ENCODE measurements at regions not wholly inside any gene's neighbourhood (a gene's known extent, or its start where the extent isn't known, plus 50 kb on each side); places are given as distances from the start of the nearest gene placed in this dataset.

DNA sequence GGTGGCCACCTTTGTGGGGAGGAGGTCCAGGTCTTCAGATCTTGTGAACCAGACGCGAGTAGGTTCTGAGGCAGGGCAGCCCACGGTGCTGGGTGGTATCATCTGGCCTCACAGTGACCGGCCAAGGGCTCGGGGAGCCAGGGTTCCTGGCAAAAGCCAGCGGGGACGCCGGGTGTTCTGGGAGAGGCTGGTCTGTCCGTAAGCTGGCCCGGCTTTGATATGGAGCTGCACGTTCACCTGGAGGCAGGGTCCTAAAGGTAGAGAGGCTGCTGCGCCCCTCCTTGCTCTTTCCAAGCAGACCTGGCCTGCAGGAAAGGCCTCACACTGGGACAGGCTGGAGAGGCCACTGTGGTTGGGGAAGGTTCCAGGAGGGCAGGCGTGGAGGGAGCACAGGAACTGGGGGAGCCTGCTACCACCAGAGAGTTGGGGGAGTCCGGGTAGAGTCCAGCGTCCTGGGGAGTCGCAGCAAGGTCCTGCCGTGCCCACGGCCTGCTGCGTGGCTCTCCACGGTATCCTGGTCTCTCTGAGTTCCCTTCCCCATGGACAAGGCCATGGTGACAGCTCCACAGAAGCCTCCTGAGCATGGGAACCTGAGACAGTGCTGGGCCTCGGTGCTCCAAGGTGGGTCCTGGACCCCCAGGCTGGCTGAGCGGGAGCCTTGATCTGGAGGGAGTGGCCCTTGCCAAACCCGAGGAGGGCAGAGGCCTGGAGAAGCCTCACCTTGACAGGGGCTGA, 452.4 kb upstream of the B3GAT1 start:
- TF ChIP-seq, protein P1, sequence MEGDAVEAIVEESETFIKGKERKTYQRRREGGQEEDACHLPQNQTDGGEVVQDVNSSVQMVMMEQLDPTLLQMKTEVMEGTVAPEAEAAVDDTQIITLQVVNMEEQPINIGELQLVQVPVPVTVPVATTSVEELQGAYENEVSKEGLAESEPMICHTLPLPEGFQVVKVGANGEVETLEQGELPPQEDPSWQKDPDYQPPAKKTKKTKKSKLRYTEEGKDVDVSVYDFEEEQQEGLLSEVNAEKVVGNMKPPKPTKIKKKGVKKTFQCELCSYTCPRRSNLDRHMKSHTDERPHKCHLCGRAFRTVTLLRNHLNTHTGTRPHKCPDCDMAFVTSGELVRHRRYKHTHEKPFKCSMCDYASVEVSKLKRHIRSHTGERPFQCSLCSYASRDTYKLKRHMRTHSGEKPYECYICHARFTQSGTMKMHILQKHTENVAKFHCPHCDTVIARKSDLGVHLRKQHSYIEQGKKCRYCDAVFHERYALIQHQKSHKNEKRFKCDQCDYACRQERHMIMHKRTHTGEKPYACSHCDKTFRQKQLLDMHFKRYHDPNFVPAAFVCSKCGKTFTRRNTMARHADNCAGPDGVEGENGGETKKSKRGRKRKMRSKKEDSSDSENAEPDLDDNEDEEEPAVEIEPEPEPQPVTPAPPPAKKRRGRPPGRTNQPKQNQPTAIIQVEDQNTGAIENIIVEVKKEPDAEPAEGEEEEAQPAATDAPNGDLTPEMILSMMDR (IDR thresholded peaks at IDR 0.05 in 2 of 3, conservative IDR thresholded peaks at IDR 0.05 in 1 of 3; ENCODE audit: borderline replicate concordance in 1 of 3, insufficient read depth in 1 of 3, low read depth in 2 of 3, low read length in 2 of 3): no peak
- TF ChIP-seq, protein P2, sequence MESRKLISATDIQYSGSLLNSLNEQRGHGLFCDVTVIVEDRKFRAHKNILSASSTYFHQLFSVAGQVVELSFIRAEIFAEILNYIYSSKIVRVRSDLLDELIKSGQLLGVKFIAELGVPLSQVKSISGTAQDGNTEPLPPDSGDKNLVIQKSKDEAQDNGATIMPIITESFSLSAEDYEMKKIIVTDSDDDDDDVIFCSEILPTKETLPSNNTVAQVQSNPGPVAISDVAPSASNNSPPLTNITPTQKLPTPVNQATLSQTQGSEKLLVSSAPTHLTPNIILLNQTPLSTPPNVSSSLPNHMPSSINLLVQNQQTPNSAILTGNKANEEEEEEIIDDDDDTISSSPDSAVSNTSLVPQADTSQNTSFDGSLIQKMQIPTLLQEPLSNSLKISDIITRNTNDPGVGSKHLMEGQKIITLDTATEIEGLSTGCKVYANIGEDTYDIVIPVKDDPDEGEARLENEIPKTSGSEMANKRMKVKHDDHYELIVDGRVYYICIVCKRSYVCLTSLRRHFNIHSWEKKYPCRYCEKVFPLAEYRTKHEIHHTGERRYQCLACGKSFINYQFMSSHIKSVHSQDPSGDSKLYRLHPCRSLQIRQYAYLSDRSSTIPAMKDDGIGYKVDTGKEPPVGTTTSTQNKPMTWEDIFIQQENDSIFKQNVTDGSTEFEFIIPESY (IDR thresholded peaks at IDR 0.05; ENCODE audit: extremely low read depth, insufficient replicate concordance, low read length): no peak
- TF ChIP-seq SRF (IDR thresholded peaks at IDR 0.05; ENCODE audit: low read depth) (no peak), EGR1 (IDR thresholded peaks at IDR 0.05; ENCODE audit: low read depth) (no peak), SP1 (IDR thresholded peaks at IDR 0.05; ENCODE audit: low read depth) (no peak)
- TF ChIP-seq, protein P3, sequence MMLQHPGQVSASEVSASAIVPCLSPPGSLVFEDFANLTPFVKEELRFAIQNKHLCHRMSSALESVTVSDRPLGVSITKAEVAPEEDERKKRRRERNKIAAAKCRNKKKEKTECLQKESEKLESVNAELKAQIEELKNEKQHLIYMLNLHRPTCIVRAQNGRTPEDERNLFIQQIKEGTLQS (IDR thresholded peaks at IDR 0.05): no peak
- TF ChIP-seq, protein P4, sequence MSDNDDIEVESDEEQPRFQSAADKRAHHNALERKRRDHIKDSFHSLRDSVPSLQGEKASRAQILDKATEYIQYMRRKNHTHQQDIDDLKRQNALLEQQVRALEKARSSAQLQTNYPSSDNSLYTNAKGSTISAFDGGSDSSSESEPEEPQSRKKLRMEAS (IDR thresholded peaks at IDR 0.05): no peak

Data from HCT116 (cell line).